ENCODE measurements at regions not wholly inside any gene's neighbourhood (a gene's known extent, or its start where the extent isn't known, plus 50 kb on each side); places are given as distances from the start of the nearest gene placed in this dataset.

GRCh38 chr1:193525411-193525810, 339.0 kb upstream of the B3GALT2 start:
- TF ChIP-seq, protein P1, sequence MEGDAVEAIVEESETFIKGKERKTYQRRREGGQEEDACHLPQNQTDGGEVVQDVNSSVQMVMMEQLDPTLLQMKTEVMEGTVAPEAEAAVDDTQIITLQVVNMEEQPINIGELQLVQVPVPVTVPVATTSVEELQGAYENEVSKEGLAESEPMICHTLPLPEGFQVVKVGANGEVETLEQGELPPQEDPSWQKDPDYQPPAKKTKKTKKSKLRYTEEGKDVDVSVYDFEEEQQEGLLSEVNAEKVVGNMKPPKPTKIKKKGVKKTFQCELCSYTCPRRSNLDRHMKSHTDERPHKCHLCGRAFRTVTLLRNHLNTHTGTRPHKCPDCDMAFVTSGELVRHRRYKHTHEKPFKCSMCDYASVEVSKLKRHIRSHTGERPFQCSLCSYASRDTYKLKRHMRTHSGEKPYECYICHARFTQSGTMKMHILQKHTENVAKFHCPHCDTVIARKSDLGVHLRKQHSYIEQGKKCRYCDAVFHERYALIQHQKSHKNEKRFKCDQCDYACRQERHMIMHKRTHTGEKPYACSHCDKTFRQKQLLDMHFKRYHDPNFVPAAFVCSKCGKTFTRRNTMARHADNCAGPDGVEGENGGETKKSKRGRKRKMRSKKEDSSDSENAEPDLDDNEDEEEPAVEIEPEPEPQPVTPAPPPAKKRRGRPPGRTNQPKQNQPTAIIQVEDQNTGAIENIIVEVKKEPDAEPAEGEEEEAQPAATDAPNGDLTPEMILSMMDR (conservative IDR thresholded peaks at IDR 0.05), result no peak
- TF ChIP-seq EZH2 (IDR thresholded peaks at IDR 0.05; ENCODE audit: low read depth), result no peak

Data from PC-9 (cell line).